WTC11 (cell line): ENCODE measurements at regions not wholly inside any gene's neighbourhood (a gene's known extent, or its start where the extent isn't known, plus 50 kb on each side); places are given as distances from the start of the nearest gene placed in this dataset.

ENCODE experiments used
- ATAC-seq: fragments of 200-7000 bp; cut with Tn5 transposase; 2 replicates; pipeline ENCODE4 v1.10.0; 2021; ENCODE audit warnings: mild to moderate bottlenecking, moderate library complexity
- CTCF ChIA-PET: fragments of 300-600 bp; sonication (Branson Sonifier 250); formaldehyde crosslinking; loops from one replicate; lab custom pipeline; 2021; ENCODE audit warnings: antibody characterized with exemption; lab: Charles Lee
- POLR2A ChIA-PET: fragments of 350-600 bp; sonication (Branson Sonifier 250); formaldehyde crosslinking; loops from one replicate; lab custom pipeline; 2021; ENCODE audit warnings: antibody characterized with exemption; lab: Charles Lee
- DNase-seq: peaks from one replicate; pipeline ENCODE4 v3.0.0; 2021; ENCODE audit warnings: low spot score
- H3K27ac Mint-ChIP-seq: 2 replicates; pipeline ENCODE4 v1.8.0; 2021; ENCODE audit warnings: mixed read lengths
- H3K27me3 Mint-ChIP-seq: 2 replicates; pipeline ENCODE4 v1.8.0; 2021; ENCODE audit warnings: low read depth, mild to moderate bottlenecking, moderate library complexity, mixed read lengths
- H3K36me3 Mint-ChIP-seq: 2 replicates; pipeline ENCODE4 v1.8.0; 2021; ENCODE audit warnings: mixed read lengths
- H3K4me1 Mint-ChIP-seq: 2 replicates; pipeline ENCODE4 v1.8.0; 2022; ENCODE audit warnings: mixed read lengths
- H3K4me3 Mint-ChIP-seq: 2 replicates; pipeline ENCODE4 v1.8.0; 2021; ENCODE audit warnings: mild to moderate bottlenecking, moderate library complexity, mixed read lengths
- H3K9me3 Mint-ChIP-seq: 2 replicates; pipeline ENCODE4 v1.8.0; 2021; ENCODE audit warnings: mixed read lengths
- CREM ChIP-seq: sonication (generic); formaldehyde crosslinking; IDR thresholded peaks from 2 replicates; pipeline ENCODE4 v1.8.1; 2022; ENCODE audit warnings: mild to moderate bottlenecking, missing genetic modification reagents, moderate library complexity
- CTCF ChIP-seq: fragments of 200-600 bp; IDR thresholded peaks from 2 replicates; pipeline ENCODE4 v1.8.0; 2022; ENCODE audit warnings: antibody characterized with exemption
- ELF4 ChIP-seq: sonication (generic); formaldehyde crosslinking; IDR thresholded peaks from 2 replicates; pipeline ENCODE4 v1.8.1; 2022; ENCODE audit warnings: low read depth, mild to moderate bottlenecking, moderate library complexity, missing genetic modification reagents
- ERG ChIP-seq: fragments of 250-450 bp; sonication (Bioruptor Pico); IDR thresholded peaks from 2 replicates; pipeline ENCODE4 v1.8.0; 2021; ENCODE audit warnings: mild to moderate bottlenecking
- IRF2 ChIP-seq: sonication (generic); formaldehyde crosslinking; IDR thresholded peaks from 2 replicates; pipeline ENCODE4 v1.8.0; 2022; ENCODE audit warnings: low read depth, missing genetic modification reagents, borderline replicate concordance
- MLX ChIP-seq: sonication (generic); formaldehyde crosslinking; IDR thresholded peaks from 2 replicates; pipeline ENCODE4 v1.8.1; 2023; ENCODE audit warnings: mild to moderate bottlenecking, missing genetic modification reagents, moderate library complexity
- NFE2L1 ChIP-seq: sonication (generic); formaldehyde crosslinking; IDR thresholded peaks from 2 replicates; pipeline ENCODE4 v1.8.1; 2023; ENCODE audit warnings: missing genetic modification reagents
- OVOL2 ChIP-seq: fragments of 250-450 bp; sonication (Bioruptor Pico); IDR thresholded peaks from 2 replicates; pipeline ENCODE4 v1.9.0; 2021; ENCODE audit warnings: mild to moderate bottlenecking, borderline replicate concordance
- PRDM15 ChIP-seq: sonication (generic); formaldehyde crosslinking; IDR thresholded peaks from 2 replicates; pipeline ENCODE4 v1.8.0; 2022; ENCODE audit warnings: missing genetic modification reagents
- SMAD4 ChIP-seq: sonication (generic); formaldehyde crosslinking; IDR thresholded peaks from 2 replicates; pipeline ENCODE4 v1.8.0; 2022; ENCODE audit warnings: mild to moderate bottlenecking, missing genetic modification reagents
- SOX15 ChIP-seq: fragments of 250-450 bp; sonication (Bioruptor Pico); IDR thresholded peaks from 2 replicates; pipeline ENCODE4 v1.9.0; 2021; ENCODE audit warnings: mild to moderate bottlenecking
- ZNF263 ChIP-seq: sonication (generic); formaldehyde crosslinking; IDR thresholded peaks from 2 replicates; pipeline ENCODE4 v1.8.1; 2022; ENCODE audit warnings: low read depth, mild to moderate bottlenecking, moderate library complexity, missing genetic modification reagents
- ZNF425 ChIP-seq: fragments of 250-450 bp; sonication (Bioruptor Pico); conservative IDR thresholded peaks from 2 replicates; pipeline ENCODE4 v1.9.0; 2021; ENCODE audit warnings: mild to moderate bottlenecking
- ZNF512 ChIP-seq: sonication (generic); formaldehyde crosslinking; IDR thresholded peaks from 2 replicates; pipeline ENCODE4 v1.8.1; 2022; ENCODE audit warnings: missing genetic modification reagents, borderline replicate concordance

- no peak for TF ChIP-seq ZNF512 (CRISPR knock-in tag)
Measured at GRCh38 chr4:156173486-156173885, 219.8 kb upstream of the CTSO start (continued).

GRCh38 chr4:156169861-156170260 lies 216.2 kb upstream of the CTSO start:
- DNase-seq (no peak), ATAC-seq (peak; percentile 43)
- H3K4me1 Mint-ChIP-seq, result peaks cover 11% of the 10 kb centered on the region
- no peaks in the 10 kb centered on the region for H3K27me3 Mint-ChIP-seq
- POLR2A ChIA-PET, result no interaction called here
- TF ChIP-seq ERG (CRISPR knock-in tag) (no peak), NFE2L1 (CRISPR knock-in tag) (no peak), SOX15 (CRISPR knock-in tag) (no peak), MLX (no peak), SMAD4 (CRISPR knock-in tag) (no peak), ELF4 (CRISPR knock-in tag) (no peak), ZNF263 (CRISPR knock-in tag) (no peak), IRF2 (CRISPR knock-in tag) (no peak)
- CTCF ChIA-PET, result interaction anchor here (1.4 to 3.6 kb wide), 4 partner anchors 27 to 876 kb away, joined by 3 to 11 read pairs (median 4); no protein-coding TSS in a partner anchor
- H3K4me3 Mint-ChIP-seq, result no peak overlapping the region
- no peak overlapping the region for H3K27ac Mint-ChIP-seq
- no peaks in the 10 kb centered on the region for H3K9me3 Mint-ChIP-seq
- no peaks in the 10 kb centered on the region for H3K36me3 Mint-ChIP-seq

- Mint-ChIP-seq H3K4me1 (peaks cover 11% of the 10 kb centered on the region), H3K9me3 (no peaks in the 10 kb centered on the region), H3K36me3 (no peaks in the 10 kb centered on the region), H3K27me3 (no peaks in the 10 kb centered on the region), H3K4me3 (no peak overlapping the region), H3K27ac (no peak overlapping the region)
- ATAC-seq, result peak; percentile 94
- ChIA-PET POLR2A (no interaction called here), CTCF (interaction anchor here (0.7 to 3.6 kb wide), 6 partner anchors 28 to 877 kb away, joined by 3 to 11 read pairs (median 3); no protein-coding TSS in a partner anchor)
- peak; percentile 40; the same call in 1 of the 2 replicates for TF ChIP-seq CTCF
- no peak for TF ChIP-seq ZNF425
- TF ChIP-seq PRDM15 (CRISPR knock-in tag), result no peak
- no peak for TF ChIP-seq CREM (CRISPR knock-in tag)
- TF ChIP-seq OVOL2 (CRISPR knock-in tag), result no peak
- DNase-seq, result peak; percentile 17
Measured at GRCh38 chr4:156169011-156169410, 215.3 kb upstream of the CTSO start.
